ENCODE measurements at regions not wholly inside any gene's neighbourhood (a gene's known extent, or its start where the extent isn't known, plus 50 kb on each side); places are given as distances from the start of the nearest gene placed in this dataset.

DNA sequence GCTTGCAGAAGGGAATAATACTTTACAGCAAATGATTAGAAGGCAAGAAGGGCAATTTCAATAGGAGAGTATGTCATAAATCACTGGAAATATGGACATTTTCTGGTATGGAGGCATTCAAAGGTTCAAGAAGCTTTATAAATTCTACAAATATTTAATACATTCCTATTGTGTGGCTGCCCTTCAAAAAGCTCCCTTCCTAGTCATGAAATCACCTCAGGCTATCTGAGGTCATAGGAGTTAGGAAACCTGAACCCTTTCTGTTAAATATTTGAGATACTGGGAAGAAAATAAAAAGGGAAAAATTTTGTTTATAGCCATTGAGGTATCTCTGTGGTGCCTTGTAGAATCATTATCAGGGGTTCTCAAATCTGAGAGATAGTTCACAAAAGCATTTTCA is 316.8 kb upstream of the EMCN start:
- TF ChIP-seq, protein P1, sequence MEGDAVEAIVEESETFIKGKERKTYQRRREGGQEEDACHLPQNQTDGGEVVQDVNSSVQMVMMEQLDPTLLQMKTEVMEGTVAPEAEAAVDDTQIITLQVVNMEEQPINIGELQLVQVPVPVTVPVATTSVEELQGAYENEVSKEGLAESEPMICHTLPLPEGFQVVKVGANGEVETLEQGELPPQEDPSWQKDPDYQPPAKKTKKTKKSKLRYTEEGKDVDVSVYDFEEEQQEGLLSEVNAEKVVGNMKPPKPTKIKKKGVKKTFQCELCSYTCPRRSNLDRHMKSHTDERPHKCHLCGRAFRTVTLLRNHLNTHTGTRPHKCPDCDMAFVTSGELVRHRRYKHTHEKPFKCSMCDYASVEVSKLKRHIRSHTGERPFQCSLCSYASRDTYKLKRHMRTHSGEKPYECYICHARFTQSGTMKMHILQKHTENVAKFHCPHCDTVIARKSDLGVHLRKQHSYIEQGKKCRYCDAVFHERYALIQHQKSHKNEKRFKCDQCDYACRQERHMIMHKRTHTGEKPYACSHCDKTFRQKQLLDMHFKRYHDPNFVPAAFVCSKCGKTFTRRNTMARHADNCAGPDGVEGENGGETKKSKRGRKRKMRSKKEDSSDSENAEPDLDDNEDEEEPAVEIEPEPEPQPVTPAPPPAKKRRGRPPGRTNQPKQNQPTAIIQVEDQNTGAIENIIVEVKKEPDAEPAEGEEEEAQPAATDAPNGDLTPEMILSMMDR (IDR thresholded peaks at IDR 0.05): no peak
- TF ChIP-seq POLR2A (IDR thresholded peaks at IDR 0.05): no peak

All from sigmoid colon (tissue), 3 donors.